ENCODE measurements at regions not wholly inside any gene's neighbourhood (a gene's known extent, or its start where the extent isn't known, plus 50 kb on each side); places are given as distances from the start of the nearest gene placed in this dataset.

- H3K4me2 ChIP-seq = no peak overlapping the region
- no peaks in the 10 kb centered on the region for H3F3A ChIP-seq (replicated peaks; ENCODE audit: low read depth)
- no peak overlapping the region for H2AFZ ChIP-seq
- ATAC-seq (no peak), DNase-seq (ENCODE audit: low spot score) (no peak)
- Mint-ChIP-seq H3K27ac (no peak overlapping the region), H3K27me3 (ENCODE audit: insufficient read depth, low read depth, poor library complexity) (no peaks in the 10 kb centered on the region), H3K4me1 (no peaks in the 10 kb centered on the region), H3K36me3 (ENCODE audit: low read depth) (no peaks in the 10 kb centered on the region), H3K4me3 (no peak overlapping the region), H3K9me3 (peaks cover 8% of the 10 kb centered on the region; the same call in 2 of the 3 replicates)
- TF ChIP-seq ZNF114 (CRISPR knock-in tag; IDR thresholded peaks at IDR 0.05) (no peak), JUNB (IDR thresholded peaks at IDR 0.05; ENCODE audit: unreplicated experiment) (no peak), STAT1 (IDR thresholded peaks at IDR 0.05; ENCODE audit: unreplicated experiment) (no peak), NANOG (IDR thresholded peaks at IDR 0.05; ENCODE audit: borderline replicate concordance) (no peak), EZH2phosphoT487 (IDR thresholded peaks at IDR 0.05; ENCODE audit: unreplicated experiment) (no peak), ZNF462 (CRISPR knock-in tag; IDR thresholded peaks at IDR 0.05) (no peak), EZH2 (IDR thresholded peaks at IDR 0.05; ENCODE audit: low read depth, unreplicated experiment) (no peak), CREB1 (CRISPR knock-in tag; IDR thresholded peaks at IDR 0.05; ENCODE audit: low read depth) (no peak), ZNF331 (CRISPR knock-in tag; IDR thresholded peaks at IDR 0.05; ENCODE audit: low read depth) (no peak), POLR2AphosphoS5 (IDR thresholded peaks at IDR 0.05; ENCODE audit: low read depth) (no peak)
- TF ChIP-seq, protein P1, sequence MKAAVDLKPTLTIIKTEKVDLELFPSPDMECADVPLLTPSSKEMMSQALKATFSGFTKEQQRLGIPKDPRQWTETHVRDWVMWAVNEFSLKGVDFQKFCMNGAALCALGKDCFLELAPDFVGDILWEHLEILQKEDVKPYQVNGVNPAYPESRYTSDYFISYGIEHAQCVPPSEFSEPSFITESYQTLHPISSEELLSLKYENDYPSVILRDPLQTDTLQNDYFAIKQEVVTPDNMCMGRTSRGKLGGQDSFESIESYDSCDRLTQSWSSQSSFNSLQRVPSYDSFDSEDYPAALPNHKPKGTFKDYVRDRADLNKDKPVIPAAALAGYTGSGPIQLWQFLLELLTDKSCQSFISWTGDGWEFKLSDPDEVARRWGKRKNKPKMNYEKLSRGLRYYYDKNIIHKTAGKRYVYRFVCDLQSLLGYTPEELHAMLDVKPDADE (IDR thresholded peaks at IDR 0.05) = no peak
- TF ChIP-seq, protein P2, sequence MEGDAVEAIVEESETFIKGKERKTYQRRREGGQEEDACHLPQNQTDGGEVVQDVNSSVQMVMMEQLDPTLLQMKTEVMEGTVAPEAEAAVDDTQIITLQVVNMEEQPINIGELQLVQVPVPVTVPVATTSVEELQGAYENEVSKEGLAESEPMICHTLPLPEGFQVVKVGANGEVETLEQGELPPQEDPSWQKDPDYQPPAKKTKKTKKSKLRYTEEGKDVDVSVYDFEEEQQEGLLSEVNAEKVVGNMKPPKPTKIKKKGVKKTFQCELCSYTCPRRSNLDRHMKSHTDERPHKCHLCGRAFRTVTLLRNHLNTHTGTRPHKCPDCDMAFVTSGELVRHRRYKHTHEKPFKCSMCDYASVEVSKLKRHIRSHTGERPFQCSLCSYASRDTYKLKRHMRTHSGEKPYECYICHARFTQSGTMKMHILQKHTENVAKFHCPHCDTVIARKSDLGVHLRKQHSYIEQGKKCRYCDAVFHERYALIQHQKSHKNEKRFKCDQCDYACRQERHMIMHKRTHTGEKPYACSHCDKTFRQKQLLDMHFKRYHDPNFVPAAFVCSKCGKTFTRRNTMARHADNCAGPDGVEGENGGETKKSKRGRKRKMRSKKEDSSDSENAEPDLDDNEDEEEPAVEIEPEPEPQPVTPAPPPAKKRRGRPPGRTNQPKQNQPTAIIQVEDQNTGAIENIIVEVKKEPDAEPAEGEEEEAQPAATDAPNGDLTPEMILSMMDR (conservative IDR thresholded peaks at IDR 0.05; ENCODE audit: low read depth in 2 of 2) = no peak
- TF ChIP-seq, protein P3, sequence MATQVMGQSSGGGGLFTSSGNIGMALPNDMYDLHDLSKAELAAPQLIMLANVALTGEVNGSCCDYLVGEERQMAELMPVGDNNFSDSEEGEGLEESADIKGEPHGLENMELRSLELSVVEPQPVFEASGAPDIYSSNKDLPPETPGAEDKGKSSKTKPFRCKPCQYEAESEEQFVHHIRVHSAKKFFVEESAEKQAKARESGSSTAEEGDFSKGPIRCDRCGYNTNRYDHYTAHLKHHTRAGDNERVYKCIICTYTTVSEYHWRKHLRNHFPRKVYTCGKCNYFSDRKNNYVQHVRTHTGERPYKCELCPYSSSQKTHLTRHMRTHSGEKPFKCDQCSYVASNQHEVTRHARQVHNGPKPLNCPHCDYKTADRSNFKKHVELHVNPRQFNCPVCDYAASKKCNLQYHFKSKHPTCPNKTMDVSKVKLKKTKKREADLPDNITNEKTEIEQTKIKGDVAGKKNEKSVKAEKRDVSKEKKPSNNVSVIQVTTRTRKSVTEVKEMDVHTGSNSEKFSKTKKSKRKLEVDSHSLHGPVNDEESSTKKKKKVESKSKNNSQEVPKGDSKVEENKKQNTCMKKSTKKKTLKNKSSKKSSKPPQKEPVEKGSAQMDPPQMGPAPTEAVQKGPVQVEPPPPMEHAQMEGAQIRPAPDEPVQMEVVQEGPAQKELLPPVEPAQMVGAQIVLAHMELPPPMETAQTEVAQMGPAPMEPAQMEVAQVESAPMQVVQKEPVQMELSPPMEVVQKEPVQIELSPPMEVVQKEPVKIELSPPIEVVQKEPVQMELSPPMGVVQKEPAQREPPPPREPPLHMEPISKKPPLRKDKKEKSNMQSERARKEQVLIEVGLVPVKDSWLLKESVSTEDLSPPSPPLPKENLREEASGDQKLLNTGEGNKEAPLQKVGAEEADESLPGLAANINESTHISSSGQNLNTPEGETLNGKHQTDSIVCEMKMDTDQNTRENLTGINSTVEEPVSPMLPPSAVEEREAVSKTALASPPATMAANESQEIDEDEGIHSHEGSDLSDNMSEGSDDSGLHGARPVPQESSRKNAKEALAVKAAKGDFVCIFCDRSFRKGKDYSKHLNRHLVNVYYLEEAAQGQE (IDR thresholded peaks at IDR 0.05; ENCODE audit: unreplicated experiment) = no peak
- peaks cover 5% of the 10 kb centered on the region; the same call in 1 of the 2 replicates for H3K9me2 ChIP-seq (ENCODE audit: insufficient read depth)
- H3K36me3 ChIP-seq (ENCODE audit: insufficient read depth) = no peaks in the 10 kb centered on the region
- H3K4me1 ChIP-seq (ENCODE audit: insufficient read depth) = no peaks in the 10 kb centered on the region
- no peaks in the 10 kb centered on the region for H3K27me3 ChIP-seq (ENCODE audit: insufficient read depth)
- H3K79me2 ChIP-seq (replicated peaks; ENCODE audit: insufficient read depth) = no peaks in the 10 kb centered on the region
- no peak overlapping the region for H3K27ac ChIP-seq (ENCODE audit: low read depth)
- H4K20me1 ChIP-seq (replicated peaks; ENCODE audit: insufficient read depth) = no peaks in the 10 kb centered on the region
- H3K4me3 ChIP-seq = no peak overlapping the region
Measured at GRCh38 chr2:30003128-30003527, 81.7 kb upstream of the ALK start.

Measured in GM23338 (cell line).